H9 (cell line): ENCODE measurements at regions not wholly inside any gene's neighbourhood (a gene's known extent, or its start where the extent isn't known, plus 50 kb on each side); places are given as distances from the start of the nearest gene placed in this dataset.

Experiments used
- DNase-seq: peaks from one replicate; pipeline ENCODE4 v3.0.0-alpha.2; 2017
- H2AFZ ChIP-seq: one replicate; pipeline ENCODE4 v1.6.1; 2013; ENCODE audit warnings: mild to moderate bottlenecking, low read length, control low read depth, moderate library complexity
- H2AK5ac ChIP-seq: 2 replicates; pipeline ENCODE4 v1.6.1; 2013; ENCODE audit warnings: low read length, control low read depth, mixed read lengths; ENCODE audit not compliant: insufficient read length
- H2BK120ac ChIP-seq: one replicate; pipeline ENCODE4 v1.6.1; 2013; ENCODE audit warnings: low read depth, mild to moderate bottlenecking, low read length, control low read depth, inconsistent platforms; ENCODE audit not compliant: poor library complexity, severe bottlenecking
- H2BK12ac ChIP-seq: 2 replicates; pipeline ENCODE4 v1.6.1; 2013; ENCODE audit warnings: low read length, control low read depth, mixed read lengths, low read depth; ENCODE audit not compliant: insufficient read length
- H2BK15ac ChIP-seq: 2 replicates; pipeline ENCODE4 v1.6.1; 2013; ENCODE audit warnings: low read depth, low read length, control low read depth
- H2BK20ac ChIP-seq: one replicate; pipeline ENCODE4 v1.6.1; 2013; ENCODE audit warnings: low read depth, mild to moderate bottlenecking, low read length, control low read depth, inconsistent platforms; ENCODE audit not compliant: poor library complexity, severe bottlenecking
- H2BK5ac ChIP-seq: 2 replicates; pipeline ENCODE4 v1.6.1; 2013; ENCODE audit warnings: low read length, control low read depth, mixed read lengths; ENCODE audit not compliant: insufficient read length
- H3K14ac ChIP-seq: 2 replicates; pipeline ENCODE4 v1.6.1; 2013; ENCODE audit warnings: low read length, control low read depth; ENCODE audit not compliant: insufficient read depth
- H3K18ac ChIP-seq: 2 replicates; pipeline ENCODE4 v1.6.1; 2013; ENCODE audit warnings: low read depth, mild to moderate bottlenecking, mixed read lengths, low read length, control low read depth; ENCODE audit not compliant: insufficient read length
- H3K23ac ChIP-seq: 2 replicates; pipeline ENCODE4 v1.6.1; 2013; ENCODE audit warnings: low read length, control low read depth, mixed read lengths, low read depth; ENCODE audit not compliant: insufficient read length
- H3K23me2 ChIP-seq: 2 replicates; pipeline ENCODE4 v1.6.1; 2013; ENCODE audit warnings: low read depth, mild to moderate bottlenecking, mixed read lengths, low read length, control low read depth; ENCODE audit not compliant: insufficient read length, poor library complexity, severe bottlenecking
- H3K27ac ChIP-seq: 2 replicates; pipeline ENCODE4 v1.5.1; 2013; ENCODE audit warnings: low read length, control low read depth, mixed read lengths, low read depth; ENCODE audit not compliant: insufficient read length
- H3K27me3 ChIP-seq: 2 replicates; pipeline ENCODE4 v1.6.1; 2013; ENCODE audit warnings: low read length, control low read depth, inconsistent platforms; ENCODE audit not compliant: insufficient read depth
- H3K4ac ChIP-seq: 2 replicates; pipeline ENCODE4 v1.6.1; 2013; ENCODE audit warnings: low read depth, mild to moderate bottlenecking, control low read depth, inconsistent platforms, low read length, moderate library complexity
- H3K4me1 ChIP-seq: 2 replicates; pipeline ENCODE4 v1.6.1; 2013; ENCODE audit warnings: low read length, control low read depth, inconsistent platforms; ENCODE audit not compliant: insufficient read depth
- H3K4me2 ChIP-seq: 2 replicates; pipeline ENCODE4 v1.6.1; 2013; ENCODE audit warnings: low read length, control low read depth, mixed read lengths; ENCODE audit not compliant: insufficient read length, insufficient read depth
- H3K56ac ChIP-seq: 2 replicates; pipeline ENCODE4 v1.6.1; 2013; ENCODE audit warnings: low read depth, mild to moderate bottlenecking, mixed read lengths, low read length, control low read depth; ENCODE audit not compliant: insufficient read length
- H3K79me1 ChIP-seq: 2 replicates; pipeline ENCODE4 v1.6.1; 2013; ENCODE audit warnings: low read depth, mild to moderate bottlenecking, moderate library complexity, low read length, control low read depth, inconsistent platforms; ENCODE audit not compliant: insufficient read depth, poor library complexity, severe bottlenecking
- H3K79me2 ChIP-seq: 2 replicates; pipeline ENCODE4 v1.6.1; 2013; ENCODE audit warnings: low read length, control low read depth, inconsistent platforms; ENCODE audit not compliant: insufficient read depth
- H3K9ac ChIP-seq: 2 replicates; pipeline ENCODE4 v1.6.1; 2013; ENCODE audit warnings: low read length, control low read depth, mixed read lengths; ENCODE audit not compliant: insufficient read length; ENCODE audit errors: extremely low read depth
- H3K9me3 ChIP-seq: one replicate; pipeline ENCODE4 v1.6.1; 2013; ENCODE audit warnings: low read depth, low read length, inconsistent platforms; ENCODE audit not compliant: control insufficient read depth
- H3T11ph ChIP-seq: one replicate; pipeline ENCODE4 v1.6.1; 2013; ENCODE audit warnings: mild to moderate bottlenecking, low read length, control low read depth, inconsistent platforms
- H4K20me1 ChIP-seq: one replicate; pipeline ENCODE4 v1.6.1; 2013; ENCODE audit not compliant: control insufficient read depth, insufficient read length, insufficient read depth
- H4K5ac ChIP-seq: 2 replicates; pipeline ENCODE4 v1.6.1; 2013; ENCODE audit warnings: low read depth, mild to moderate bottlenecking, mixed read lengths, low read length, control low read depth; ENCODE audit not compliant: insufficient read length
- H4K8ac ChIP-seq: replicated peaks from 2 replicates; pipeline ENCODE4 v1.6.1; 2013; ENCODE audit warnings: low read length, control low read depth, mixed read lengths, low read depth; ENCODE audit not compliant: insufficient read length
- H4K91ac ChIP-seq: 2 replicates; pipeline ENCODE4 v1.6.1; 2013; ENCODE audit warnings: low read depth, mild to moderate bottlenecking, moderate library complexity, mixed read lengths, low read length, control low read depth; ENCODE audit not compliant: insufficient read length
- H3K27ac Mint-ChIP-seq, 3 experiments: 2 replicates in 2 of 3; 3 replicates in 1 of 3; pipeline ENCODE4 v1.8.0; 2020 to 2021; ENCODE audit warnings: mixed read lengths in 3 of 3, mild to moderate bottlenecking in 1 of 3, moderate library complexity in 1 of 3
- H3K27me3 Mint-ChIP-seq: 2 replicates; pipeline ENCODE4 v1.8.0; 2021; ENCODE audit warnings: low read depth, mild to moderate bottlenecking, moderate library complexity, mixed read lengths
- H3K36me3 Mint-ChIP-seq, 3 experiments: 2 replicates in 2 of 3; 3 replicates in 1 of 3; pipeline ENCODE4 v1.8.0; 2020 to 2021; ENCODE audit warnings: low read depth in 3 of 3, mixed read lengths in 3 of 3; ENCODE audit not compliant: insufficient read depth in 1 of 3
- H3K4me1 Mint-ChIP-seq, 2 experiments: 2 replicates each; pipeline ENCODE4 v1.8.0; 2020; ENCODE audit warnings: mixed read lengths in 2 of 2
- H3K4me3 Mint-ChIP-seq, 2 experiments: 2 replicates in 1 of 2; 3 replicates in 1 of 2; pipeline ENCODE4 v1.8.0; 2020 to 2021; ENCODE audit warnings: mild to moderate bottlenecking in 2 of 2, mixed read lengths in 2 of 2, moderate library complexity in 1 of 2
- H3K9me3 Mint-ChIP-seq, 2 experiments: 2 replicates in 1 of 2; 3 replicates in 1 of 2; pipeline ENCODE4 v1.8.0; 2020; ENCODE audit warnings: mild to moderate bottlenecking in 2 of 2, mixed read lengths in 2 of 2, moderate library complexity in 1 of 2
- CTCF ChIP-seq: fragments of 200-600 bp; sonication (generic); conservative IDR thresholded peaks from 3 replicates; pipeline ENCODE4 v1.8.0; 2021; ENCODE audit warnings: antibody characterized with exemption, mild to moderate bottlenecking
- WGBS: extraction: QIAGEN DNeasy Blood & Tissue Kit; methylation state at CpG from one replicate; pipeline ENCODE4 v1.1.7; 2013; ENCODE audit warnings: missing lambda C conversion rate, low lambda C conversion rate, mixed read lengths; ENCODE audit not compliant: insufficient read length; ENCODE audit errors: extremely low coverage; 5-methylcytosine and 5-hydroxymethylcytosine counted together

DNA sequence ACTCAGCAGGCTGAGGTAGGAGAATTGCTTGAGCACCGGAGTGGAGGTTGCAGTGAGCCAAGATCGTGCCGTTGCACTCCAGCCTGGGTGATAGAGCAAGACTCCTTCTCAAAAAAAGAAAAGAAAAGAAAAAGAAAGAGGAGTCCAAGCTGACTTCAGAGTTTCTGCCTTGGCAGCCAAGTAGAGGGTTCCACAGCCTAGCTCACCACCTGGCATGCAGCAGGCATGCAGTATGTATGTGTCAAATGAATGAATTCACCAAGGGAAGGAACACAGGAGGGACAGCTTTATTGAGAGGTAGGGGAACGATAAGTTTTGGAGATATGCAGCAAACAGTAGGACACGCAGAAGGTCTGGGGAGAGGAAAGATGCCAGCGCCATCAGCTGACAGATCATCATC is 230.4 kb downstream of the BUD13 start:
- Histone ChIP-seq H3K9ac (no peak overlapping the region), H3K79me2 (no peaks in the 10 kb centered on the region), H3K4ac (no peak overlapping the region), H2BK120ac (no peak overlapping the region), H3K4me2 (no peak overlapping the region), H3K14ac (no peak overlapping the region), H4K91ac (no peak overlapping the region), H2AFZ (no peak overlapping the region), H3K9me3 (no peaks in the 10 kb centered on the region), H4K5ac (no peak overlapping the region), H3T11ph (no peak overlapping the region), H3K4me1 (no peaks in the 10 kb centered on the region), H3K23me2 (no peaks in the 10 kb centered on the region), H3K27me3 (no peaks in the 10 kb centered on the region; the same call in 1 of the 2 replicates), H3K27ac (no peak overlapping the region), H2BK20ac (no peak overlapping the region), H3K18ac (no peak overlapping the region), H4K8ac (no peak overlapping the region), H2AK5ac (no peak overlapping the region), H3K56ac (no peak overlapping the region), H2BK5ac (no peak overlapping the region), H3K79me1 (no peaks in the 10 kb centered on the region), H4K20me1 (no peaks in the 10 kb centered on the region), H2BK15ac (no peak overlapping the region), H3K23ac (no peak overlapping the region), H2BK12ac (no peak overlapping the region)
- Mint-ChIP-seq H3K9me3 (peaks cover 3 to 9% of the 10 kb centered on the region in 2 experiments; a peak in 3 of 5 replicates), H3K4me3 (no peak overlapping the region), H3K27ac (no peak overlapping the region), H3K4me1 (peaks cover 0 to 4% of the 10 kb centered on the region in 2 experiments; a peak in 2 of 4 replicates), H3K27me3 (peaks cover 34% of the 10 kb centered on the region), H3K36me3 (peaks cover 0 to 7% (median 2%) of the 10 kb centered on the region in 3 experiments; a peak in 3 of 7 replicates)
- TF ChIP-seq CTCF = no peak
- WGBS = no CpG with 5 or more reads among the region's 6 CpGs
- DNase-seq = no peak
